ENCODE measurements at regions not wholly inside any gene's neighbourhood (a gene's known extent, or its start where the extent isn't known, plus 50 kb on each side); places are given as distances from the start of the nearest gene placed in this dataset.

DNA sequence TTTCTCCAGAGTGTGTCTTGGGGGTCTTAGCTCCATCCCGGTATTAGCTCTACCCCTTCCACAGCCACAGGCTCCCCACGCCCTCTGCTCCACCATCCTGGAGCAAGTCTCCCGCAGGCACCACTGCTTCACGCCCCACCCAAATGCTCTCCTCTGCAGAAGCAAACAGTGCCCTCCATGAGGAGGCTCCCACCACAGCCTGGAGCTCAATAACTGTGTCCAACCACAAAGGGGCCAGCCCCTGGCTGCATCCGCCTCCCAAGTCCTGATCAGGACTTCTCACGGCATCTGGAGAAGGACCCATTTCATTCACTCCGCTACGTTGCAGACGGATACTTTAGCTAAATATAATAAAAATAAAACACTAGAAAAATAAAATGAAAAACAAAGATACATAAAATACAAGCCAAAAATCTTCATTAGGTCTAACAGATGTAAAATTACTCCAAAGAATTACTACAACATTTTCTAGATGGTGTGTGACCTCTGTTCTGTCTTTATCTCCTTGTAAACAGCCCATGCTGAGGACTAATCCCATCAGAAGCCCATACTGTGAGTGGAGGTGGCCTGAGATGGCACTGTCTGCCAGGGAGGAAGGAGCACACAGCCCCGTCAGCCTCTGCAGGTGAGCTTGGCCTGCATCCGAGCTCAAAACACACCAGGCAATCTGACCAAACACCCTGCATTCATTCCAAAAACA lies 210.8 kb upstream of the RAB6C start:
- no peak for DNase-seq

DNA sequence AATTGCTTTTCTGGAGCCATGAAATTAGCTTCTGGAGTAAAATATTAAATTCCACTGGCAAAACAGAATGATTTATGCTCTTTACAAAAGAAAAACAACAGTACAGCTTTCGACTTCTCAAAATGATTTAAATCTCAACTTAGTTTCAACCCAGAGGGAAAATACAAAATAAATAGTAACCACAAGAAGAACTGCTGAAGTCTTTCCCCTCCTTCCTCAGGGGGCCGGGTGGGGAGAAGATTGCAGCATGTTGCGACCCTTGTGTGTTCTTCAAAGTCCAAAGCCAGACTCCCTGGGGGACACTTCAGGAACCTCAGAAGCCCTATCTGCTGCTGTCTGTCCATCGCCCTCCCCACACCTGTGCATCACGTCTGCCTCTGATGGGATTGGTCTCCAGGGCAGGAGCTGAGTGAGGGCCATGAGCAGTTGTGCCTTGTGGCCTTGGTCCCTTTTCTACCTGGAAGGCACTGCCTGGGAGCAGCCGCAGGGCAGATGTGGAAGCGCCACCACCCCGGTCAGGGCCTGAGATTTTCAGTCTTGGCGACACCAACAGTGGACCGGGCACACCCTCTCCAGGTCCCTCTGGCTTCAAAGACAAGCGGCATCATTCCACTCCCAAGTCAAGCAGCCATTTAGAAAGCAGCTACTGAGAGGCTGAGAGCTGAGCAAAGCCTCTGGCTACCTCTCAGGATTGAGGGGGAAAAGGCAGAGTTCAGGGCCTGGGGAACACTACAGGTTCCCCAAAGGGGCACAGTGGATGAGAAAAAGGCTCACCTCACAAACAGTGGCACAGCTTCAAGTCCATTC lies 210.1 kb upstream of the RAB6C start:
- no peak for DNase-seq

GRCh38 chr2:129771418-129772189 lies 207.9 kb upstream of the RAB6C start:
- no peak for DNase-seq

DNA sequence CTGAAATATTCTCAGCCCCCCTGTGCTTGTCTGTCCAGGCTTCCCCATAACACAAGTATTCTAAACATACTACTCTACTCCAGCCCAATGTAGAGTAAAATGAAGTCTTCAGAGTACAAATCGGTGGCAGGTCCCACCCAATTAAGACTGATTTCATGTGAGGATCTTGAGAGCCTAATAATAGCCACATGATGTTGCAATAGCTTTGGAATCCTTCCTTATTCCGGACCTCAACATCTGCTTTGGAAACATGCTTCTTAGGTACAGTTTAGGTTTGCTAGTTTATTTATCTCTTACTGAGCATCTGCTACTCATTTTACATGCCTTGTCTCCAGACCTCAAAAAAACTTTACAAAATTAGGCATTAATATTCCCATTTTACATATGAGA lies 207.3 kb upstream of the RAB6C start:
- DNase-seq = no peak

DNA sequence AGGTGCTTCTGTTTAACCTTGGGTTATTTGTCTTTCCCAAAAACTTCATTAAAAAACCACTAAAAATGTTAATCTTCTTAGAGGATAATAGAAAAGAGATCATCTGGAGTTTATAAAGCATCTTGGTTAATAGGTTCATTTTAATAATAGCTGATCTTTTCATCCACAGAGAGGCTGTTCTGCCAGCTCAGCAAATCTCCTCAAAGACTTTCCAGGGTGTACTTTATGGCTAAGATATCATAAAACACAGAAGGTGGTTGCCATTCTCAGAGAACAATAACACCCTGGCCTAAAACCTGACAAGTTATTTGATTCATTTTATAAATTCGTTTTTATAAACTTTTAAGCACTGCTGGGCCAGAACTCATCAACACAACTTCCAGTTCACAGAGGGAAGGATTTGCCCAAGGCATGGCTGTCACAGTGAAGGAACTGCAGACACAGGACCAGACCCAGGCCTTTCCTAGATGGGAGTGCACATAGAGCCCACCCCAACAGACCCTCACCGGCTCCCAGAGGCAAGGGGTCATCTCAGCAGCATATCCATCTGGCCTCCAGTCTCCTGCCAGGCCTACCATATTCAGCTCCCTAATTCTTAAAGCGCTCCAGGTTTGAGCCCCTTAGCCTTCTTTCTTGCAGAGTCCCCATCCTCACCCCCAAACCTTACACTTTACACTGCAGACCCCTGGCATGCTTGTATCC lies 203.4 kb upstream of the RAB6C start:
- no peak for DNase-seq

DNA sequence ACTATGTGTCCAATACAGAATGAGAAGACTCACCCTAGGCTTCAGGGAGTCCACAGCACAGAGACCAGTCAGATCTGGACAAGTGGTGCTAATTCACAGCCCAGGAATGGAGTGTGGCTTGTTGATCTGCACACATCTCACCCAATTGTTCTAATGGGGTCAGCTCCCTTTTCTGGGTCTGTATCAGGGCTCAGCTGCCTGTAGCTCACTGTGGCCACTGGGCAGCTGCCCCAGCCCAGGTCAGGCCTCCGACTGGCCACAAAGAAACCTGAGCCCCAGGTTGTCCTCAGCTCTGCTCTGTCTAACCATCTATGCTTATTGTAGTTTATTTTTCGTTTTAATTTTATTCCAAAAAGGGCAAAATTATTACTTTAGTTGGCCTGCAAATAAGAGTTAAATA lies 202.3 kb upstream of the RAB6C start:
- DNase-seq = no peak

- DNase-seq = no peak
These were observed 201.5 kb upstream of the RAB6C start for GRCh38 chr2:129777762-129778583.

DNA sequence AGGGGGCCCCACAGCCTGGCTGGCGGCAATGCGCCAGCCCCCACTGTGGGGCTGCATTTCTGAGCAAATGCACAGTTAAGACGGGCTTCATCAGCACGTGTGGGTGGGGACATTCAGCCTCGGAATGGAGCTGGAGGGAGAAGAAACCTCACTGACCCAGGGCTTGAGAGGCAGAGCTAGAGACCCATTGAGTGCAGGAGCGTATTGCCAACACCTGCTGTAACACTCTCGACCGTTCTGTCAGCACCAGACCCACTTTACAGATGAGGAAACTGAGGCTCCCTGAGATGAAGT lies 200.9 kb upstream of the RAB6C start:
- no peak for DNase-seq

DNA sequence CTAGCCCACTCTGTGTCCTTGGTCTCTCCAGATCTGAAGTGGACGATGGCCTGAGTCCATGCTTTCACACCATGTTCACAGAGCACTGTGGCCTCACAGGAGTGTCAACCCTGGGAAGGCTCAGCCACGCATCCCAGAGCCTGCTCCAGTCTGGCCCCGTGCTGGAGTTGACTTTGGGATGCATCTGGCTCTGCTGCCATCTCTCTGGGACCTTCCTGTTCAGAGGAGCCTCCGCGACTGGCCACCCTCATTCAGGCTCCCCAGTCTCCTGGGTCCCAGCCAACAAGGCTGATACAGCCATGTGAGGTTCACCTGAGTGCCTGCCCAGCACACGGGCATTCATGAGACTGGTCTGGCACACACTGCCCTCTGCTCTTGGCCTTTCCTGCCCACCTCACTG lies 199.7 kb upstream of the RAB6C start:
- DNase-seq = no peak

- no peak for DNase-seq
These were observed 198.9 kb upstream of the RAB6C start for GRCh38 chr2:129780316-129781270.

- DNase-seq = no peak
These were observed 197.5 kb upstream of the RAB6C start for GRCh38 chr2:129781749-129782632.

GRCh38 chr2:129782633-129782990 lies 196.9 kb upstream of the RAB6C start:
- no peak for DNase-seq

GRCh38 chr2:129784486-129784885 lies 195.0 kb upstream of the RAB6C start:
- no peak for DNase-seq

- no peak for DNase-seq
These were observed 187.8 kb upstream of the RAB6C start for GRCh38 chr2:129791712-129792111.

DNA sequence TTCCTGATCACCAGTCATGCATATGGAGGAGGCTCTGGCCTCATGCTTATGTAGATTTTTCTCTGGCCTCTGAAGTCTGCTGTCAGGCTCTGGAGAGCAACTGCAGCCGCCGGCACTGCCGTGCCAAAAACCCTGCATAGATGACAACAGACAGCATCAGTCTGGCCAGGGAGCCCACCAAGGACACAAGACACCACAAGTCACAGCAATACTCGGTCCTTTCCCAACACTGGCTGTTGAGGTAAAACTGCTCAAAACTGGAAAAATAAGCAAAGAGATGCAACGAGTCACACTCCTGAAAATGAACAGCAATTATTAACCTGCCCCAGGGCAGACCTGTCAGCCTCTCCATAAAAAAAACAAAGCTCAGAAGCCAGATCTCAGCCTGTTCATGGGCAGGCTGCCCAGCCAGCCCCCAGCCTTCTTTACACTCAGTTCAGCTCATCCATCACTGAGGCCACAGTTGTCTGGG lies 186.0 kb upstream of the RAB6C start:
- DNase-seq = no peak

- DNase-seq = no peak
These were observed 185.3 kb upstream of the RAB6C start for GRCh38 chr2:129794116-129794515.

DNA sequence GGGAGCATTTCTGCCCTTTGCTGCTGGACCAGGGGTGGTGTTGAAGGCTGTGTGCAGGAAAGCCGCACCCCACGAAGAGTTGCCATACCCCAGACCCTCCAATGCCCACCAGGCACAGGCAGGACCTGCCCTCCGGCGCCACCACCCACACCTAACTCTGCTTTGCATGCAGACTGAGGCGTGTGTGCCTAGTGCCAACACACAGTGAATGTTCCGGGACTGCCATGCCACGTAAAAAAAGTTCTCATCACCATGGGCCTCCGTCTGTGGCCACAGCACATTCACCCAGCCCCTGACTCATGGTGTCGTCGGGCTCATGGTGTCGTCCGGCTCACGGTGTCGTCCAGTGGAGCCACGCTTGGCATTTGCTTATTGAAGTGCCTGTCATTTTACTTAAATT lies 184.9 kb upstream of the RAB6C start:
- DNase-seq = no peak

GRCh38 chr2:129796225-129796624 lies 183.2 kb upstream of the RAB6C start:
- no peak for DNase-seq

DNA sequence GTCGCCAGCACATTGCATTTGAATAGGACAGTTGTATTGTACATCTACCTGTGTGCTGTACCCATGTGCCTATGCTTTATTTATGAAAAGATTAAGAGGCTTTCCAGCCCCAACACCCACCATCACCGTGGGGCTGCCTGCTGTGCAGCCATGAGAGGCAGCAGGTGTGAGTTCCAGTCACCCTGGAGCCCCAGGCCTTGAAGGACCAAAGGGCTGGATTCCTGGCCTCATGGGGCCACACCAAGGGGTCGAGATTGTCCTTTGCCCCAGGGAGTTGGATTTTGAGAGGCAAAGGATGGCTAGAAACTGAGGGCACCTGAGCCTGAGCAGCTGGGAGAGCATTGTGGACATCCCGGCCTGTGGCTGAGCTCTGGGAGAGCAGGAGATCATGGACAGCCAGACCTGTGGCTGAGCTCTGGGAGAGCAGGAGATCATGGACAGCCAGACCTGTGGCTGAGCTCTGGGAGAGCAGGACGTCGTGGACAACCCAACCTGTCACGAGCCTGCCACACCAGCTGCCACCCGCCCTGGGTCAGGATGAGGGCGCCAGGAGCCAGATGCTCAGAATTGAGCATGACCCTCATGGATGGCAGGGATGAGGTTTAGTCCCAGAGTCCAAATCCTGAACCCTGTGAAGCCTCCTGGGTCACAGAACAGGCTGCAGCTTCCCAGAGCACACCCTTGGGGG lies 182.5 kb upstream of the RAB6C start:
- no peak for DNase-seq

All from cerebellar nuclear complex (tissue), 1 donor.